ENCODE measurements at regions not wholly inside any gene's neighbourhood (a gene's known extent, or its start where the extent isn't known, plus 50 kb on each side); places are given as distances from the start of the nearest gene placed in this dataset.

DNA sequence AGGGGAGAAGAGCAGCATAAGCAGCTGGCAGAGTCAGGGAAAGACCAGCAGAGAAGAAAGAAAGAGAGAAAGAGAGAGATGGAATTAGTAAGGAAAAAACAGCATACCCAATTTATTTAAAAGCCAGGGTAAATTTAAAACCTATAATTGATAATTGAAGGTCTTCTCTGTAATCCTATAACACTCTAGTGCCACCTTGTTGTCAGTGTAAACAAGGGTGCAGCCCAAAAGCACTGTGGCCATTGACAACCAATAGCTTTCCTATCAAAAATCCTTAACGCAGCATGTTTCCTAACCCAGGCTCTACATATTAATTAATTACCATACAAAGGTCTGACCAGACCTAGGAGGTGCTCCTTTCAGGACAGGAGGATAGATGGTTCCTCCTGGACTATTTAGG, 447.2 kb upstream of the HSFY2 start:
- Histone ChIP-seq H3K27me3 (no peaks in the 10 kb centered on the region), H3K4me1 (no peaks in the 10 kb centered on the region), H3K9me3 (no peaks in the 10 kb centered on the region), H3K36me3 (no peaks in the 10 kb centered on the region), H3K27ac (no peak overlapping the region), H3K4me3 (no peak overlapping the region)
- no peak for TF ChIP-seq POLR2A (IDR thresholded peaks at IDR 0.05)
- peak in 1 of 12 donors; percentile 7 for TF ChIP-seq CTCF (IDR thresholded peaks at IDR 0.05)
- intact Hi-C loops (cut with DNase I), result no loop called here
- 69 to 76% methylated on average over 1 of the region's 1 CpG; no CpG with 5 or more reads in 2 of the 4 donors for WGBS, 4 donors
- DNase-seq, result no peak
- ATAC-seq, result no peak

- 57 to 60% methylated on average over 2 of the region's 2 CpGs; no CpG with 5 or more reads in 2 of the 4 donors for WGBS, 4 donors
- no peak overlapping the region for H3K27ac ChIP-seq
- DNase-seq, result no peak
- ATAC-seq, result no peak
- intact Hi-C loops (cut with DNase I), result no loop called here
- no peaks in the 10 kb centered on the region for H3K36me3 ChIP-seq
- H3K4me1 ChIP-seq, result no peaks in the 10 kb centered on the region
- TF ChIP-seq POLR2A (IDR thresholded peaks at IDR 0.05) (no peak), CTCF (IDR thresholded peaks at IDR 0.05) (no peak)
- no peaks in the 10 kb centered on the region for H3K9me3 ChIP-seq
- no peaks in the 10 kb centered on the region for H3K27me3 ChIP-seq
- no peak overlapping the region for H3K4me3 ChIP-seq
Measured at GRCh38 chrY:19208915-19209314, 435.4 kb upstream of the HSFY2 start.

- intact Hi-C loops (cut with DNase I), result no loop called here
- no peaks in the 10 kb centered on the region for H3K9me3 ChIP-seq
- DNase-seq (no peak), ATAC-seq (no peak)
- WGBS, 4 donors, result 87 to 91% methylated on average over 1 of the region's 1 CpG; no CpG with 5 or more reads in 2 of the 4 donors
- H3K4me3 ChIP-seq, result no peak overlapping the region
- H3K4me1 ChIP-seq, result no peaks in the 10 kb centered on the region
- no peaks in the 10 kb centered on the region for H3K27me3 ChIP-seq
- no peak for TF ChIP-seq CTCF (IDR thresholded peaks at IDR 0.05)
- no peak overlapping the region for H3K27ac ChIP-seq
- H3K36me3 ChIP-seq, result no peaks in the 10 kb centered on the region
Measured at GRCh38 chrY:19207048-19207447, 433.5 kb upstream of the HSFY2 start.

- TF ChIP-seq POLR2A (IDR thresholded peaks at IDR 0.05), result no peak
- H3K27ac ChIP-seq, result no peak overlapping the region
- no peak for ATAC-seq
- no peaks in the 10 kb centered on the region for H3K4me1 ChIP-seq
- no peak for DNase-seq
- WGBS, 4 donors, result 73 to 84% methylated on average over 3 of the region's 3 CpGs; no CpG with 5 or more reads in 2 of the 4 donors
- intact Hi-C loops (cut with DNase I), result no loop called here
- no peaks in the 10 kb centered on the region for H3K36me3 ChIP-seq
- no peaks in the 10 kb centered on the region for H3K27me3 ChIP-seq
- peaks cover 0 to 12% (median 0%) of the 10 kb centered on the region in 12 donors for H3K9me3 ChIP-seq
- no peak overlapping the region for H3K4me3 ChIP-seq
Measured at GRCh38 chrY:19180824-19181223, 407.3 kb upstream of the HSFY2 start.

DNA sequence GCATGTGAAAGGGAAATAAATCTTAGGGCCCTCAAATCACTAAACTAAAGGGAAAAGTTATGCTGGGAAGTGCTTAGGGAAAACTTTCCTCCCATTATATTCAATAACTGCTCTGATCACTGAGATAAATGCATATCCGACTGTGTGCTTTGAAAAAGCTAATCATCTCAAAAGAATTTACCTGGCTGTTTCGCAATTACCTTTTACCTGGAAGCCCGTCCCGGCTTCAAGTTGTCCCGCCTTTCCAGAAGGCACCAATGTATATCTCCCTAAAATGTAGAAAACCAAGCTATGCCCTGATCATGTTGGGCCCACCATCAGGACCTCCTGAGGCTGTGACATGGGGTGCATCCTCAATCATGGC, 394.6 kb upstream of the HSFY2 start:
- no peaks in the 10 kb centered on the region for H3K4me1 ChIP-seq
- no peaks in the 10 kb centered on the region for H3K36me3 ChIP-seq
- WGBS, 4 donors, result 83 to 85% methylated on average over 5 of the region's 5 CpGs; no CpG with 5 or more reads in 2 of the 4 donors
- ATAC-seq, result no peak
- H3K9me3 ChIP-seq, result no peaks in the 10 kb centered on the region
- H3K27me3 ChIP-seq, result no peaks in the 10 kb centered on the region
- H3K4me3 ChIP-seq, result no peak overlapping the region
- intact Hi-C loops (cut with DNase I), result no loop called here
- no peak overlapping the region for H3K27ac ChIP-seq
- TF ChIP-seq POLR2A (IDR thresholded peaks at IDR 0.05) (no peak), CTCF (IDR thresholded peaks at IDR 0.05) (no peak)
- no peak for DNase-seq
